ENCODE measurements at regions not wholly inside any gene's neighbourhood (a gene's known extent, or its start where the extent isn't known, plus 50 kb on each side); places are given as distances from the start of the nearest gene placed in this dataset.

GRCh38 chr14:100655741-100656085 is 68.5 kb upstream of the BEGAIN start:
- Histone ChIP-seq H3K4me1 (ENCODE audit: low read depth, poor library complexity, severe bottlenecking) (no peaks in the 10 kb centered on the region), H3K4me3 (IDR thresholded peaks at IDR 0.05; ENCODE audit: insufficient read depth, low read depth, low read length) (no peak overlapping the region), H3K27me3 (ENCODE audit: insufficient read depth, low read depth) (peaks cover 22% of the 10 kb centered on the region; the same call in 1 of the 2 replicates), H2AFZ (ENCODE audit: low read depth) (no peak overlapping the region), H3K27ac (no peak overlapping the region), H3K36me3 (ENCODE audit: insufficient read depth) (no peaks in the 10 kb centered on the region), H3K79me2 (ENCODE audit: insufficient read depth, low read depth) (no peaks in the 10 kb centered on the region), H4K20me1 (ENCODE audit: insufficient read depth) (no peaks in the 10 kb centered on the region), H3K9ac (no peak overlapping the region), H3K4me2 (no peak overlapping the region)
- TF ChIP-seq CTCF (conservative IDR thresholded peaks at IDR 0.05; ENCODE audit: low read depth, low read length): no peak

- H3K4me3 ChIP-seq (IDR thresholded peaks at IDR 0.05; ENCODE audit: insufficient read depth, low read depth, low read length): no peak overlapping the region
- no peak for TF ChIP-seq CTCF (conservative IDR thresholded peaks at IDR 0.05; ENCODE audit: low read depth, low read length)
- no peaks in the 10 kb centered on the region for H4K20me1 ChIP-seq (ENCODE audit: insufficient read depth)
- no peak overlapping the region for H3K4me2 ChIP-seq
- peaks cover 22% of the 10 kb centered on the region; the same call in 1 of the 2 replicates for H3K27me3 ChIP-seq (ENCODE audit: insufficient read depth, low read depth)
- H3K79me2 ChIP-seq (ENCODE audit: insufficient read depth, low read depth): no peaks in the 10 kb centered on the region
- H3K9ac ChIP-seq: no peak overlapping the region
- no peak overlapping the region for H3K27ac ChIP-seq
- H3K36me3 ChIP-seq (ENCODE audit: insufficient read depth): no peaks in the 10 kb centered on the region
- no peaks in the 10 kb centered on the region for H3K4me1 ChIP-seq (ENCODE audit: low read depth, poor library complexity, severe bottlenecking)
- no peak overlapping the region for H2AFZ ChIP-seq (ENCODE audit: low read depth)
Observed at GRCh38 chr14:100656996-100657395, 69.7 kb upstream of the DLK1 start.

GRCh38 chr14:100657780-100658179 is 68.9 kb upstream of the DLK1 start:
- no peaks in the 10 kb centered on the region for H4K20me1 ChIP-seq (ENCODE audit: insufficient read depth)
- TF ChIP-seq CTCF (conservative IDR thresholded peaks at IDR 0.05; ENCODE audit: low read depth, low read length): no peak
- H3K27ac ChIP-seq: no peak overlapping the region

GRCh38 chr14:100658181-100658886 is 68.4 kb upstream of the DLK1 start:
- H3K79me2 ChIP-seq (ENCODE audit: insufficient read depth, low read depth): no peaks in the 10 kb centered on the region
- no peaks in the 10 kb centered on the region for H4K20me1 ChIP-seq (ENCODE audit: insufficient read depth)
- no peak overlapping the region for H3K27ac ChIP-seq
- H3K27me3 ChIP-seq (ENCODE audit: insufficient read depth, low read depth): peaks cover 22% of the 10 kb centered on the region; the same call in 1 of the 2 replicates
- H3K4me2 ChIP-seq: no peak overlapping the region
- no peaks in the 10 kb centered on the region for H3K36me3 ChIP-seq (ENCODE audit: insufficient read depth)
- no peaks in the 10 kb centered on the region for H3K4me1 ChIP-seq (ENCODE audit: low read depth, poor library complexity, severe bottlenecking)
- H3K9ac ChIP-seq: no peak overlapping the region
- no peak overlapping the region for H2AFZ ChIP-seq (ENCODE audit: low read depth)
- TF ChIP-seq CTCF (conservative IDR thresholded peaks at IDR 0.05; ENCODE audit: low read depth, low read length): no peak
- no peak overlapping the region for H3K4me3 ChIP-seq (IDR thresholded peaks at IDR 0.05; ENCODE audit: insufficient read depth, low read depth, low read length)

More at GRCh38 chr14:100657780-100658179, 68.9 kb upstream of the DLK1 start:
- Histone ChIP-seq H3K79me2 (ENCODE audit: insufficient read depth, low read depth) (no peaks in the 10 kb centered on the region), H2AFZ (ENCODE audit: low read depth) (no peak overlapping the region), H3K4me2 (no peak overlapping the region), H3K4me3 (IDR thresholded peaks at IDR 0.05; ENCODE audit: insufficient read depth, low read depth, low read length) (no peak overlapping the region), H3K4me1 (ENCODE audit: low read depth, poor library complexity, severe bottlenecking) (no peaks in the 10 kb centered on the region), H3K9ac (no peak overlapping the region), H3K27me3 (ENCODE audit: insufficient read depth, low read depth) (peaks cover 22% of the 10 kb centered on the region; the same call in 1 of the 2 replicates), H3K36me3 (ENCODE audit: insufficient read depth) (no peaks in the 10 kb centered on the region)
